Right lobe of liver (tissue), 6 donors: ENCODE measurements at regions not wholly inside any gene's neighbourhood (a gene's known extent, or its start where the extent isn't known, plus 50 kb on each side); places are given as distances from the start of the nearest gene placed in this dataset.

Experiments
- ATAC-seq, 4 donors: fragments of 200-7000 bp; cut with Tn5 transposase; one replicate each; pipeline ENCODE4 v1.9.1; 2020; ENCODE audit warnings: mild to moderate bottlenecking in 4 of 4, moderate library complexity in 4 of 4
- DNase-seq, 3 donors: peaks; one replicate each; pipeline ENCODE4 v3.0.0-alpha.2; 2020
- H3K27ac ChIP-seq, 3 donors: fragments of 200-600 bp; one replicate each; pipeline ENCODE4 v1.8.0; 2022
- H3K27me3 ChIP-seq, 2 donors: fragments of 200-600 bp; one replicate each; pipeline ENCODE4 v1.8.0; 2022
- H3K36me3 ChIP-seq, 4 donors: fragments of 200-600 bp; sonication (generic) in 1 of 4; one replicate each; pipeline versions ENCODE4 v1.5.1 to v1.8.0; 2017 to 2022; ENCODE audit warnings: control low read depth in 1 of 4
- H3K4me1 ChIP-seq, 4 donors: fragments of 200-600 bp; sonication (generic) in 1 of 4; one replicate each; pipeline versions ENCODE4 v1.5.1 to v1.8.0; 2017 to 2022; ENCODE audit warnings: control low read depth in 1 of 4
- H3K4me3 ChIP-seq, 3 donors: fragments of 200-600 bp; one replicate each; pipeline ENCODE4 v1.8.0; 2022
- H3K9me3 ChIP-seq, 4 donors: fragments of 200-600 bp; sonication (generic) in 1 of 4; one replicate each; pipeline versions ENCODE4 v1.5.1 to v1.8.0; 2017 to 2022; ENCODE audit warnings: control low read depth in 1 of 4
- POLR2A ChIP-seq: fragments of 450-650 bp; IDR thresholded peaks from one replicate; pipeline ENCODE4 v1.6.1; 2017; ENCODE audit warnings: antibody characterized with exemption, mild to moderate bottlenecking
- WGBS: methylation state at CpG from one replicate; pipeline ENCODE4 v1.1.6; 2018; ENCODE audit warnings: low coverage, low lambda C conversion rate; ENCODE audit not compliant: insufficient coverage; ENCODE audit errors: missing lambda C conversion rate; 5-methylcytosine and 5-hydroxymethylcytosine counted together
- intact Hi-C, 2 donors: fragments of 100-400 bp; cut with DNase I; formaldehyde crosslinking; loops; one replicate each; pipeline versions ENCODE4 v1.11.2 to v1.14.1; 2022
- TF ChIP-seq, protein P1 (sequence below), 4 donors: fragments of 200-600 bp in 3 of 4; fragments of 450-650 bp in 1 of 4; IDR thresholded peaks; one replicate each; pipeline versions ENCODE4 v1.5.1 to v1.8.0; 2016 to 2022; ENCODE audit warnings: antibody characterized with exemption in 4 of 4, mild to moderate bottlenecking in 2 of 4
- donor health status: DM: no; HTN: yes; CAD: no.
- donor health status: DM: no; HTN: no; CAD: no.
- donor health status: DM: no; HTN: no; CAD: no.
- donor health status: DM: no; HTN: yes; CAD: no.
- donor health status: DM: no; HTN: yes; CAD: no.

DNA sequence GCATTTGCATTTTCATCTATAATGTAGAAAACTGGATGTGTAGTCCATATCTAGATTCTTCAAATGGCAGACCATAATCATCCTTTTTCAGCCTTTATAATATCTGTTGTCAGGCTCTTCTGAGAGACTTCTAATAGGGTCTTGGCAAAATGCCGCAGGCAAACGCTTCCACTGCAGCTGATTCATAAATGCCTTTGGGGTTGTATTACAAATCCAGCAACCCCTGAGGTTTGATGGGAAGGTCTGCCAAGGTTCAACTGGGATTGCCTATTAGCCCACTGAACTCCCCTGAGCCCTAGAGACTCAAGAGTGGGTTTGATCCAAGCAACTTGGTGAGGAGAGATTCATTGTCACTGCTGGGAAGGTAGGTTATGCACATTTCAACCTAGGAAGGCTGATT lies 365.2 kb upstream of the POU3F2 start:
- intact Hi-C loops, result no loop called here
- no peaks in the 10 kb centered on the region for H3K4me1 ChIP-seq
- no peaks in the 10 kb centered on the region for H3K27me3 ChIP-seq
- no peak for ATAC-seq
- 66% methylated on average over 2 of the region's 2 CpGs for WGBS
- no peak overlapping the region for H3K4me3 ChIP-seq
- no peak overlapping the region for H3K27ac ChIP-seq
- no peaks in the 10 kb centered on the region for H3K36me3 ChIP-seq
- TF ChIP-seq, protein P1, sequence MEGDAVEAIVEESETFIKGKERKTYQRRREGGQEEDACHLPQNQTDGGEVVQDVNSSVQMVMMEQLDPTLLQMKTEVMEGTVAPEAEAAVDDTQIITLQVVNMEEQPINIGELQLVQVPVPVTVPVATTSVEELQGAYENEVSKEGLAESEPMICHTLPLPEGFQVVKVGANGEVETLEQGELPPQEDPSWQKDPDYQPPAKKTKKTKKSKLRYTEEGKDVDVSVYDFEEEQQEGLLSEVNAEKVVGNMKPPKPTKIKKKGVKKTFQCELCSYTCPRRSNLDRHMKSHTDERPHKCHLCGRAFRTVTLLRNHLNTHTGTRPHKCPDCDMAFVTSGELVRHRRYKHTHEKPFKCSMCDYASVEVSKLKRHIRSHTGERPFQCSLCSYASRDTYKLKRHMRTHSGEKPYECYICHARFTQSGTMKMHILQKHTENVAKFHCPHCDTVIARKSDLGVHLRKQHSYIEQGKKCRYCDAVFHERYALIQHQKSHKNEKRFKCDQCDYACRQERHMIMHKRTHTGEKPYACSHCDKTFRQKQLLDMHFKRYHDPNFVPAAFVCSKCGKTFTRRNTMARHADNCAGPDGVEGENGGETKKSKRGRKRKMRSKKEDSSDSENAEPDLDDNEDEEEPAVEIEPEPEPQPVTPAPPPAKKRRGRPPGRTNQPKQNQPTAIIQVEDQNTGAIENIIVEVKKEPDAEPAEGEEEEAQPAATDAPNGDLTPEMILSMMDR (IDR thresholded peaks at IDR 0.05), result no peak
- no peak for TF ChIP-seq POLR2A
- DNase-seq, result no peak
- no peaks in the 10 kb centered on the region for H3K9me3 ChIP-seq

DNA sequence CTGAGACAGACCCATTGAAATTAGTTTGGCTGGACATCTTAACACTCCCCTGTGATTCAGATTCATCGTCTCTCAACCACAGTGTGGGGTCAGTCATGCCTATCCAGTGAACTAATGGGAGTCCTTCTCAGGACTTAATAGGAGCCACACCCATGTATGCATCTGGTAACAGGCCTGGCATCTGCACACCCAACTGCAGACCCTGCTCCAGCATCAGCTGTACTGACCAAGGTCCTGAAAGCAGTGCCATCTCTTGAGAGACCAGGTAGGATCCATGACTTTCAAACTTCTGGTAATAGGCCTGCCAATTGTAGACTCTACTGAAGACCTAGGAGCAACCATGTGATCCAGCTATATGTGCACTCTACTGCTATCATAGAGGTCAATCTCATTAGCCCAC lies 363.6 kb upstream of the POU3F2 start:
- no peak for DNase-seq
- WGBS, result 71% methylated on average over 1 of the region's 1 CpG

DNA sequence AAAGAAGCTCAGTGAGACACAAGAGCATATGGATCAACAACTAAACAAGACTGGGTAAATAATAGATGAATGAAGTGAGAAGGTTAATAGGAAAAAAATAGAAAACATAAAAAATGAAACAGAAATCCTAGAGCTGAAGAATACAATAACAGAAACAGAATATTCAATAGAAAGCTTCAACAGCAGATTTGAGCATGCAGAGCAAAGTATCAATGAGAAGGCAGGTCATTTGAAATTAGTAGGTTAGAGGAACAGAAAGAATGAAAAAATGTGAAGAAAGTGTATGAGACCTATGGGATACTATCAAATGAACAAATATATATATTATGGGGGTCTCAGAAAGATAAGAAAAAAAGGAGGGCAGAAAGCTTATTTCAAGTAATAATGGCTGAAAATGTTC lies 362.9 kb upstream of the POU3F2 start:
- DNase-seq, result no peak
- H3K36me3 ChIP-seq, result no peaks in the 10 kb centered on the region
- intact Hi-C loops, result no loop called here
- H3K4me3 ChIP-seq, result no peak overlapping the region
- H3K9me3 ChIP-seq, result no peaks in the 10 kb centered on the region
- no peak for TF ChIP-seq POLR2A
- TF ChIP-seq, protein P1 (IDR thresholded peaks at IDR 0.05), result no peak
- ATAC-seq, result no peak
- H3K4me1 ChIP-seq, result no peaks in the 10 kb centered on the region
- H3K27me3 ChIP-seq, result no peaks in the 10 kb centered on the region
- H3K27ac ChIP-seq, result no peak overlapping the region

More for the DNA sequence above, 363.6 kb upstream of the POU3F2 start:
- no peaks in the 10 kb centered on the region for H3K4me1 ChIP-seq
- TF ChIP-seq, protein P1 (IDR thresholded peaks at IDR 0.05), result no peak
- no peak for TF ChIP-seq POLR2A
- H3K4me3 ChIP-seq, result no peak overlapping the region
- no peak for ATAC-seq
- intact Hi-C loops, result no loop called here
- no peak overlapping the region for H3K27ac ChIP-seq
- H3K9me3 ChIP-seq, result no peaks in the 10 kb centered on the region
- no peaks in the 10 kb centered on the region for H3K27me3 ChIP-seq
- no peaks in the 10 kb centered on the region for H3K36me3 ChIP-seq

DNA sequence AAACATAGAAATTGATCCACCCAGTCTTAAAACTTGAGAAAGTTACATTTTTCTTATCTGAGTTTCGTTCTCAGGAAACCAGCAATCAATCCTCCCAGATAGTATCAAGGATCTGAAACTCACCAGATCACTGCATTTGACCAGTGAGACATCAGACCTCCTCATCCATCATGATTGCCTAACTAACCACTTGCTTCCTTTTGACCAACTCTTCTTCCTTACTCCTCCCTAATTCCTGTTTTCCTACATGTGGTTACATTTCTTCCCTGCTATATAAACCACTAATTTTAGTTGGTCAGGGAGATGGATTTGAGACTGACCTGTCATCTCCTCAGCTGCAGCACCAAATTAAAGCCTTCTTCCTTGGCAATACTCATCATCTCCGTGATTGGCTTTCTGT lies 357.1 kb upstream of the POU3F2 start:
- no peaks in the 10 kb centered on the region for H3K9me3 ChIP-seq
- no peak for ATAC-seq
- H3K27ac ChIP-seq, result no peak overlapping the region
- H3K4me3 ChIP-seq, result no peak overlapping the region
- no peaks in the 10 kb centered on the region for H3K4me1 ChIP-seq
- no peak for TF ChIP-seq POLR2A
- TF ChIP-seq, protein P1 (IDR thresholded peaks at IDR 0.05), result no peak
- intact Hi-C loops, result no loop called here
- 17% methylated on average over 2 of the region's 2 CpGs for WGBS
- H3K36me3 ChIP-seq, result no peaks in the 10 kb centered on the region
- DNase-seq, result no peak
- H3K27me3 ChIP-seq, result no peaks in the 10 kb centered on the region

DNA sequence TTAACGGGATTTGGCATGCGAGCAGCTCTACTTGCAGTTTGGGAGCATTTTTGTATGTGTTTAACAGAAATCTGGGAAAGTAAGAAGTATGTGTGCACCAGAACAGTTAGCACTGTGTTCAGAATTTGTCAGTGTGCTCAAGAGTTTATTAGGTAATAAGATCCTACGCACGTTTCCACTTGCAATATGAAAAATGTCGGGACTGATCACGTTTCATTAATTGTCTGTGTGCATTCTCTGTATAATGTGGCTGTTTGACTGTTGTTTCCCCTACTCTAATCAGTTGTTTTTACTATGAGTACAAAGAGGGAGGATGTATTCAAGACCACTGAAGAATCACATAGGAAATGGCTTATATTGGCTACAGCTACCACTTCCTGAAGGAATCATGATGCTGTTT lies 349.7 kb upstream of the POU3F2 start:
- intact Hi-C loops, result no loop called here
- H3K36me3 ChIP-seq, result no peaks in the 10 kb centered on the region
- no peak overlapping the region for H3K4me3 ChIP-seq
- no peaks in the 10 kb centered on the region for H3K4me1 ChIP-seq
- 40% methylated on average over 6 of the region's 6 CpGs for WGBS
- no peaks in the 10 kb centered on the region for H3K9me3 ChIP-seq
- TF ChIP-seq, protein P1 (IDR thresholded peaks at IDR 0.05), result no peak
- no peak for TF ChIP-seq POLR2A
- ATAC-seq (no peak), DNase-seq (no peak)
- H3K27ac ChIP-seq, result no peak overlapping the region
- no peaks in the 10 kb centered on the region for H3K27me3 ChIP-seq
